OCI-LY7 (cell line): ENCODE measurements at regions not wholly inside any gene's neighbourhood (a gene's known extent, or its start where the extent isn't known, plus 50 kb on each side); places are given as distances from the start of the nearest gene placed in this dataset.

Experiments used
- BruUV-seq: library from RNA; stranded (reverse); fragments of 400-500 nt; replicated peaks from 2 replicates; lab custom pipeline; 2021; lab: Mats Ljungman, UMichigan
- CTCF ChIA-PET: fragments of 300-600 bp; sonication (Branson Sonifier 250); formaldehyde crosslinking; loops from one replicate; lab custom pipeline; 2022; ENCODE audit warnings: antibody characterized with exemption; ENCODE audit not compliant: unreplicated experiment; lab: Charles Lee
- POLR2A ChIA-PET: fragments of 300-600 bp; sonication (Branson Sonifier 250); formaldehyde crosslinking; loops from one replicate; lab custom pipeline; 2022; ENCODE audit warnings: antibody characterized with exemption; lab: Charles Lee
- DNase-seq: peaks from one replicate; pipeline ENCODE4 v3.0.0-alpha.2; 2015; ENCODE audit warnings: low spot score
- H2AFZ ChIP-seq: fragments of 200-600 bp; sonication (generic), shearing (Covaris generic); 2 replicates; pipeline ENCODE4 v1.6.1; 2014; ENCODE audit warnings: mild to moderate bottlenecking, antibody characterized with exemption, low read length, moderate library complexity
- H3K27ac ChIP-seq: fragments of 200-600 bp; sonication (generic); 2 replicates; pipeline ENCODE4 v1.5.1; 2014; ENCODE audit warnings: mixed run types, low read depth, mild to moderate bottlenecking, moderate library complexity, low read length, inconsistent platforms; ENCODE audit not compliant: poor library complexity, severe bottlenecking
- H3K36me3 ChIP-seq: fragments of 200-600 bp; sonication (generic); 2 replicates; pipeline ENCODE4 v1.6.1; 2014; ENCODE audit warnings: mild to moderate bottlenecking, antibody characterized with exemption, low read length, moderate library complexity, mixed read lengths; ENCODE audit not compliant: insufficient read depth
- H3K4me1 ChIP-seq: fragments of 200-600 bp; sonication (generic); 2 replicates; pipeline ENCODE4 v1.5.1; 2014; ENCODE audit warnings: mild to moderate bottlenecking, low read length; ENCODE audit not compliant: insufficient read depth, poor library complexity, severe bottlenecking
- H3K4me2 ChIP-seq: fragments of 200-600 bp; sonication (generic); 2 replicates; pipeline ENCODE4 v1.6.1; 2014; ENCODE audit warnings: mild to moderate bottlenecking, low read length
- H3K4me3 ChIP-seq: fragments of 200-600 bp; sonication (generic); 2 replicates; pipeline ENCODE4 v1.5.1; 2014; ENCODE audit warnings: mild to moderate bottlenecking, low read depth, low read length; ENCODE audit not compliant: poor library complexity, severe bottlenecking
- H3K79me2 ChIP-seq: fragments of 200-600 bp; sonication (generic); 2 replicates; pipeline ENCODE4 v1.6.1; 2016; ENCODE audit warnings: low read depth, mild to moderate bottlenecking, low read length, moderate library complexity, mixed read lengths; ENCODE audit not compliant: insufficient read depth
- H3K9me2 ChIP-seq: fragments of 200-600 bp; sonication (generic); 2 replicates; pipeline ENCODE4 v1.6.1; 2016; ENCODE audit warnings: mild to moderate bottlenecking, low read length, mixed read lengths; ENCODE audit not compliant: insufficient read depth
- H3K9me3 ChIP-seq: fragments of 200-600 bp; sonication (generic); 2 replicates; pipeline ENCODE4 v1.6.1; 2014; ENCODE audit warnings: mild to moderate bottlenecking, mixed run types, low read length, mixed read lengths
- H4K20me1 ChIP-seq: fragments of 200-600 bp; sonication (generic); 2 replicates; pipeline ENCODE4 v1.6.1; 2014; ENCODE audit warnings: mild to moderate bottlenecking, antibody characterized with exemption, low read length, moderate library complexity, mixed read lengths; ENCODE audit not compliant: insufficient read depth
- CTCF ChIP-seq: fragments of 200-600 bp; sonication (generic); conservative IDR thresholded peaks from 2 replicates; pipeline ENCODE4 v1.5.1; 2014; ENCODE audit warnings: mild to moderate bottlenecking, antibody characterized with exemption, low read length, moderate library complexity, mixed read lengths
- EZH2phosphoT487 ChIP-seq: fragments of 200-600 bp; sonication (generic); IDR thresholded peaks from 2 replicates; pipeline ENCODE4 v1.6.1; 2018; ENCODE audit warnings: low read depth, borderline replicate concordance, mild to moderate bottlenecking, mixed run types, antibody characterized with exemption, low read length, moderate library complexity, mixed read lengths
- intact Hi-C: fragments of 100-400 bp; cut with micrococcal nuclease; formaldehyde crosslinking; loops from one replicate; pipeline ENCODE4 v1.10.0; 2022; ENCODE audit not compliant: unreplicated experiment

GRCh38 chr10:35843524-35844181, 201.6 kb upstream of the FZD8 start:
- no peak for TF ChIP-seq EZH2phosphoT487
- no peak for TF ChIP-seq CTCF
- Histone ChIP-seq H2AFZ (no peak overlapping the region), H3K36me3 (no peaks in the 10 kb centered on the region), H3K79me2 (no peaks in the 10 kb centered on the region), H3K27ac (no peak overlapping the region), H3K4me1 (no peaks in the 10 kb centered on the region), H3K9me2 (no peaks in the 10 kb centered on the region), H3K9me3 (no peaks in the 10 kb centered on the region), H4K20me1 (no peaks in the 10 kb centered on the region), H3K4me2 (no peak overlapping the region), H3K4me3 (no peak overlapping the region)
- intact Hi-C loops, result no loop called here
- CTCF ChIA-PET, result no interaction called here
- DNase-seq, result no peak
- POLR2A ChIA-PET, result interaction anchor here (0.7 kb wide), 1 partner anchor 320 kb away, joined by 3 read pairs; no protein-coding TSS in a partner anchor
- BruUV-seq, result no TSS peak

- no peak overlapping the region for H3K27ac ChIP-seq
- DNase-seq, result no peak
- H2AFZ ChIP-seq, result no peak overlapping the region
- H3K9me3 ChIP-seq, result no peaks in the 10 kb centered on the region
- no peaks in the 10 kb centered on the region for H3K36me3 ChIP-seq
- no peaks in the 10 kb centered on the region for H3K9me2 ChIP-seq
- intact Hi-C loops, result no loop called here
- H4K20me1 ChIP-seq, result no peaks in the 10 kb centered on the region
- H3K4me2 ChIP-seq, result no peak overlapping the region
- TF ChIP-seq EZH2phosphoT487 (no peak), CTCF (no peak)
- H3K4me1 ChIP-seq, result no peaks in the 10 kb centered on the region
- CTCF ChIA-PET, result no interaction called here
- POLR2A ChIA-PET, result interaction anchor here (0.7 kb wide), 1 partner anchor 38 kb away, joined by 3 read pairs; no protein-coding TSS in a partner anchor
- H3K79me2 ChIP-seq, result no peaks in the 10 kb centered on the region
- BruUV-seq, result no TSS peak
- H3K4me3 ChIP-seq, result no peak overlapping the region
Measured at GRCh38 chr10:35838054-35838453, 196.0 kb upstream of the FZD8 start.

GRCh38 chr10:35835545-35835944, 193.4 kb upstream of the FZD8 start:
- no peak for DNase-seq
- H3K4me3 ChIP-seq, result no peak overlapping the region
- no peak overlapping the region for H3K4me2 ChIP-seq
- no peaks in the 10 kb centered on the region for H3K9me2 ChIP-seq
- no peaks in the 10 kb centered on the region for H3K79me2 ChIP-seq
- no peaks in the 10 kb centered on the region for H3K4me1 ChIP-seq
- no peaks in the 10 kb centered on the region for H4K20me1 ChIP-seq
- intact Hi-C loops, result no loop called here
- POLR2A ChIA-PET, result interaction anchor here (1.7 kb wide), 1 partner anchor 9 kb away, joined by 4 read pairs; no protein-coding TSS in a partner anchor
- H3K27ac ChIP-seq, result no peak overlapping the region
- H2AFZ ChIP-seq, result no peak overlapping the region
- H3K36me3 ChIP-seq, result no peaks in the 10 kb centered on the region
- no peak for TF ChIP-seq CTCF
- TF ChIP-seq EZH2phosphoT487, result no peak
- H3K9me3 ChIP-seq, result no peaks in the 10 kb centered on the region
- CTCF ChIA-PET, result no interaction called here
- BruUV-seq, result no TSS peak
